HEK293 (cell line): ENCODE measurements at regions not wholly inside any gene's neighbourhood (a gene's known extent, or its start where the extent isn't known, plus 50 kb on each side); places are given as distances from the start of the nearest gene placed in this dataset.

Experiments used
- CTCF ChIA-PET: fragments of 350-600 bp; formaldehyde crosslinking; extraction: SDS; loops from one replicate; lab custom pipeline; 2021; ENCODE audit warnings: antibody characterized with exemption; lab: Yijun Ruan, JAX
- POLR2A ChIA-PET: fragments of 300-600 bp; formaldehyde crosslinking; extraction: SDS; loops from one replicate; lab custom pipeline; 2020; ENCODE audit warnings: antibody characterized with exemption, inconsistent platforms; lab: Yijun Ruan, JAX
- H3K27ac ChIP-seq: fragments of 200-500 bp; sonication (Bioruptor generic); 2 replicates; pipeline ENCODE4 v1.5.1; 2014; ENCODE audit warnings: low read depth, low read length, control low read depth, inconsistent platforms; ENCODE audit errors: extremely low read depth
- H3K36me3 ChIP-seq, 2 experiments: fragments of 200-500 bp in 1 of 2; sonication (Bioruptor generic) in 1 of 2; 1 replicate in 1 of 2; 2 replicates in 1 of 2; pipeline ENCODE4 v1.5.1; 2014 to 2017; ENCODE audit warnings: inconsistent platforms in 2 of 2, low read length in 2 of 2; ENCODE audit not compliant: control insufficient read depth in 2 of 2, insufficient read depth in 1 of 2
- H3K4me1 ChIP-seq: fragments of 200-500 bp; sonication (Bioruptor generic); 2 replicates; pipeline ENCODE4 v1.5.1; 2014; ENCODE audit warnings: mild to moderate bottlenecking, low read length, inconsistent platforms; ENCODE audit not compliant: control insufficient read depth, insufficient read depth
- H3K4me3 ChIP-seq: 2 replicates; pipeline ENCODE4 v1.5.1; 2011; ENCODE audit warnings: low read depth, mild to moderate bottlenecking, control low read depth, low read length, moderate library complexity
- H3K9me3 ChIP-seq: fragments of 200-500 bp; sonication (Bioruptor generic); 2 replicates; pipeline ENCODE4 v1.5.1; 2014; ENCODE audit warnings: low read depth, low read length, inconsistent platforms; ENCODE audit not compliant: control insufficient read depth, insufficient read depth
- BCL11B ChIP-seq: fragments of 450-650 bp; formaldehyde crosslinking; IDR thresholded peaks from 2 replicates; pipeline ENCODE4 v1.5.1; 2016; ENCODE audit warnings: low read depth, missing biosample characterization, missing genetic modification characterization
- KLF10 ChIP-seq: fragments of 450-650 bp; IDR thresholded peaks from 2 replicates; pipeline ENCODE4 v1.5.1; 2018; ENCODE audit warnings: missing biosample characterization, mild to moderate bottlenecking, missing genetic modification characterization
- KLF16 ChIP-seq: fragments of 450-650 bp; formaldehyde crosslinking; IDR thresholded peaks from 2 replicates; pipeline ENCODE4 v1.5.1; 2017; ENCODE audit warnings: missing biosample characterization, missing genetic modification characterization
- PBX3 ChIP-seq: sonication (generic); formaldehyde crosslinking; IDR thresholded peaks from 2 replicates; pipeline ENCODE4 v1.8.1; 2022; ENCODE audit warnings: mild to moderate bottlenecking, moderate library complexity, missing genetic modification reagents
- SETDB1 ChIP-seq: IDR thresholded peaks from one replicate; pipeline ENCODE4 v1.6.1; 2017; ENCODE audit warnings: mild to moderate bottlenecking, low read length, moderate library complexity, mixed read lengths; ENCODE audit not compliant: insufficient read length
- ZNF121 ChIP-seq: fragments of 450-650 bp; formaldehyde crosslinking; IDR thresholded peaks from 2 replicates; pipeline ENCODE4 v1.5.1; 2016; ENCODE audit warnings: missing biosample characterization, missing genetic modification characterization
- ZNF155 ChIP-seq: fragments of 450-650 bp; formaldehyde crosslinking; IDR thresholded peaks from 2 replicates; pipeline ENCODE4 v1.5.1; 2016; ENCODE audit warnings: missing biosample characterization, missing genetic modification characterization
- ZNF239 ChIP-seq: fragments of 450-650 bp; formaldehyde crosslinking; IDR thresholded peaks from 2 replicates; pipeline ENCODE4 v1.5.1; 2016; ENCODE audit warnings: missing biosample characterization, missing genetic modification characterization
- ZNF350 ChIP-seq: fragments of 450-650 bp; formaldehyde crosslinking; IDR thresholded peaks from 2 replicates; pipeline ENCODE4 v1.5.0; 2017; ENCODE audit warnings: missing biosample characterization, mild to moderate bottlenecking, missing genetic modification characterization
- ZNF404 ChIP-seq: fragments of 450-650 bp; formaldehyde crosslinking; IDR thresholded peaks from 2 replicates; pipeline ENCODE4 v1.5.1; 2017; ENCODE audit warnings: missing biosample characterization, missing genetic modification characterization
- ZNF473 ChIP-seq: fragments of 450-650 bp; formaldehyde crosslinking; IDR thresholded peaks from 2 replicates; pipeline ENCODE4 v1.5.1; 2017; ENCODE audit warnings: missing biosample characterization, missing genetic modification characterization
- ZNF514 ChIP-seq: fragments of 450-650 bp; formaldehyde crosslinking; IDR thresholded peaks from 2 replicates; pipeline ENCODE4 v1.5.1; 2016; ENCODE audit warnings: missing biosample characterization, missing genetic modification characterization
- ZNF530 ChIP-seq: fragments of 450-650 bp; formaldehyde crosslinking; IDR thresholded peaks from 2 replicates; pipeline ENCODE4 v1.5.1; 2016; ENCODE audit warnings: low read depth, missing biosample characterization, missing genetic modification characterization
- ZNF571 ChIP-seq: fragments of 450-650 bp; formaldehyde crosslinking; IDR thresholded peaks from 2 replicates; pipeline ENCODE4 v1.5.0; 2017; ENCODE audit warnings: missing biosample characterization, missing genetic modification characterization
- ZNF600 ChIP-seq: fragments of 450-650 bp; formaldehyde crosslinking; IDR thresholded peaks from 2 replicates; pipeline ENCODE4 v1.5.1; 2016; ENCODE audit warnings: missing biosample characterization, missing genetic modification characterization
- ZNF645 ChIP-seq: fragments of 450-650 bp; formaldehyde crosslinking; IDR thresholded peaks from 2 replicates; pipeline ENCODE4; 2016; ENCODE audit warnings: missing biosample characterization, missing genetic modification characterization
- ZSCAN23 ChIP-seq: fragments of 450-650 bp; formaldehyde crosslinking; IDR thresholded peaks from 2 replicates; pipeline ENCODE4 v1.5.1; 2016; ENCODE audit warnings: missing biosample characterization, missing genetic modification characterization
- TF ChIP-seq, protein P1 (sequence below): fragments of 450-650 bp; formaldehyde crosslinking; IDR thresholded peaks from 2 replicates; pipeline ENCODE4 v1.5.1; 2016; ENCODE audit warnings: missing biosample characterization, missing genetic modification characterization, low read depth
- TF ChIP-seq, protein P2 (sequence below): fragments of 450-650 bp; formaldehyde crosslinking; IDR thresholded peaks from 2 replicates; pipeline ENCODE4 v1.5.1; 2016; ENCODE audit warnings: missing biosample characterization, missing genetic modification characterization
- TF ChIP-seq, protein P3 (sequence below): fragments of 450-650 bp; formaldehyde crosslinking; IDR thresholded peaks from 2 replicates; pipeline ENCODE4 v1.5.1; 2016; ENCODE audit warnings: missing biosample characterization, missing genetic modification characterization

- Histone ChIP-seq H3K4me1 (no peaks in the 10 kb centered on the region), H3K4me3 (no peak overlapping the region), H3K9me3 (no peaks in the 10 kb centered on the region), H3K27ac (no peak overlapping the region), H3K36me3 (no peaks in the 10 kb centered on the region)
- TF ChIP-seq ZNF645 (tag by site-specific recombination) (no peak), ZSCAN23 (tag by site-specific recombination) (no peak), PBX3 (CRISPR knock-in tag) (no peak), KLF16 (no peak), ZNF239 (tag by site-specific recombination) (no peak)
- TF ChIP-seq, protein P1, sequence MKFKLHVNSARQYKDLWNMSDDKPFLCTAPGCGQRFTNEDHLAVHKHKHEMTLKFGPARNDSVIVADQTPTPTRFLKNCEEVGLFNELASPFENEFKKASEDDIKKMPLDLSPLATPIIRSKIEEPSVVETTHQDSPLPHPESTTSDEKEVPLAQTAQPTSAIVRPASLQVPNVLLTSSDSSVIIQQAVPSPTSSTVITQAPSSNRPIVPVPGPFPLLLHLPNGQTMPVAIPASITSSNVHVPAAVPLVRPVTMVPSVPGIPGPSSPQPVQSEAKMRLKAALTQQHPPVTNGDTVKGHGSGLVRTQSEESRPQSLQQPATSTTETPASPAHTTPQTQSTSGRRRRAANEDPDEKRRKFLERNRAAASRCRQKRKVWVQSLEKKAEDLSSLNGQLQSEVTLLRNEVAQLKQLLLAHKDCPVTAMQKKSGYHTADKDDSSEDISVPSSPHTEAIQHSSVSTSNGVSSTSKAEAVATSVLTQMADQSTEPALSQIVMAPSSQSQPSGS: no peak
- ChIA-PET CTCF (interaction anchor here (1.0 kb wide), 1 partner anchor 18 kb away, joined by 3 read pairs; no protein-coding TSS in a partner anchor), POLR2A (no interaction called here)
Observed at GRCh38 chr1:36591278-36591677, 108.6 kb upstream of the CSF3R start.

DNA sequence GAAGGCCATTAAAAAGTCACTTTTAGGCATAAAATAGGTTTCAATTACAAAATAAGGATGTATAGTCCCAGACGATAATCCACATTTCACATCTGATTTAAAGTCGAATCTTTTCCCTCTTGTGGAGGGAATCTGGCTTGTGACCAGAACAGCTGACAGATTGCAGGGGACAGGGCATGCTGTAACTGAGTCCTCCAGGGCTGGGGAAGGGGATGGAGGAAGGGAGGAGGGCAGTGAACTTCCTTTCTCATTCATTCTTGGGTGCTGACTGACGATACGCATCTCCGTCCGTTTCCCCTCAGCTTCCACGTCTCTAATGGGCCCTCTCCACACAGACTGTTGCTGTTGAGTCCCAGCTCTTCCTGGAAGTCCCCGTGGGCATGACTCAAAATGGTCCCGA, 108.1 kb upstream of the CSF3R start:
- CTCF ChIA-PET: interaction anchor here (1.0 kb wide), 1 partner anchor 19 kb away, joined by 3 read pairs; no protein-coding TSS in a partner anchor
- Histone ChIP-seq H3K36me3 (no peaks in the 10 kb centered on the region), H3K27ac (no peak overlapping the region), H3K9me3 (no peaks in the 10 kb centered on the region), H3K4me1 (no peaks in the 10 kb centered on the region), H3K4me3 (no peak overlapping the region)
- no peak for TF ChIP-seq ZNF121 (tag by site-specific recombination)
- TF ChIP-seq, protein P2, sequence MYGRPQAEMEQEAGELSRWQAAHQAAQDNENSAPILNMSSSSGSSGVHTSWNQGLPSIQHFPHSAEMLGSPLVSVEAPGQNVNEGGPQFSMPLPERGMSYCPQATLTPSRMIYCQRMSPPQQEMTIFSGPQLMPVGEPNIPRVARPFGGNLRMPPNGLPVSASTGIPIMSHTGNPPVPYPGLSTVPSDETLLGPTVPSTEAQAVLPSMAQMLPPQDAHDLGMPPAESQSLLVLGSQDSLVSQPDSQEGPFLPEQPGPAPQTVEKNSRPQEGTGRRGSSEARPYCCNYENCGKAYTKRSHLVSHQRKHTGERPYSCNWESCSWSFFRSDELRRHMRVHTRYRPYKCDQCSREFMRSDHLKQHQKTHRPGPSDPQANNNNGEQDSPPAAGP: no peak
- TF ChIP-seq KLF10: no peak
- TF ChIP-seq ZNF600 (tag by site-specific recombination): no peak
- no peak for TF ChIP-seq ZNF404
- TF ChIP-seq SETDB1: no peak
- no peak for TF ChIP-seq ZNF571 (tag by site-specific recombination)
- TF ChIP-seq BCL11B: no peak
- TF ChIP-seq, protein P3, sequence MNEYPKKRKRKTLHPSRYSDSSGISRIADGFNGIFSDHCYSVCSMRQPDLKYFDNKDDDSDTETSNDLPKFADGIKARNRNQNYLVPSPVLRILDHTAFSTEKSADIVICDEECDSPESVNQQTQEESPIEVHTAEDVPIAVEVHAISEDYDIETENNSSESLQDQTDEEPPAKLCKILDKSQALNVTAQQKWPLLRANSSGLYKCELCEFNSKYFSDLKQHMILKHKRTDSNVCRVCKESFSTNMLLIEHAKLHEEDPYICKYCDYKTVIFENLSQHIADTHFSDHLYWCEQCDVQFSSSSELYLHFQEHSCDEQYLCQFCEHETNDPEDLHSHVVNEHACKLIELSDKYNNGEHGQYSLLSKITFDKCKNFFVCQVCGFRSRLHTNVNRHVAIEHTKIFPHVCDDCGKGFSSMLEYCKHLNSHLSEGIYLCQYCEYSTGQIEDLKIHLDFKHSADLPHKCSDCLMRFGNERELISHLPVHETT (tag by site-specific recombination): no peak
- TF ChIP-seq ZNF350 (tag by site-specific recombination): no peak
- TF ChIP-seq ZNF473: no peak
- TF ChIP-seq ZNF514 (tag by site-specific recombination): no peak
- no peak for TF ChIP-seq ZNF530 (tag by site-specific recombination)
- TF ChIP-seq ZNF155 (tag by site-specific recombination): no peak
- POLR2A ChIA-PET: no interaction called here
